IMR-90 (cell line): ENCODE measurements at regions not wholly inside any gene's neighbourhood (a gene's known extent, or its start where the extent isn't known, plus 50 kb on each side); places are given as distances from the start of the nearest gene placed in this dataset.

Source experiments
- ATAC-seq: fragments of 200-7000 bp; cut with Tn5 transposase; 2 replicates; pipeline ENCODE4 v1.9.1; 2020; ENCODE audit warnings: low read depth, mild to moderate bottlenecking, moderate library complexity
- BruUV-seq: library from RNA; stranded (reverse); fragments of 400-500 nt; replicated peaks from 2 replicates; lab custom pipeline; 2021; lab: Mats Ljungman, UMichigan
- CTCF ChIA-PET: fragments of 300-600 bp; formaldehyde crosslinking; extraction: SDS; loops from one replicate; lab custom pipeline; 2021; ENCODE audit warnings: antibody characterized with exemption; lab: Yijun Ruan, JAX
- POLR2A ChIA-PET: fragments of 300-600 bp; sonication (Branson Sonifier 250); formaldehyde crosslinking; loops from one replicate; lab custom pipeline; 2022; ENCODE audit warnings: antibody characterized with exemption; ENCODE audit not compliant: unreplicated experiment; lab: Charles Lee
- DNase-seq: peaks from one replicate; pipeline ENCODE4 v3.0.0; 2013
- H2AFZ ChIP-seq: replicated peaks from 2 replicates; pipeline ENCODE3; 2013; ENCODE audit warnings: low read length, mild to moderate bottlenecking; ENCODE audit not compliant: poor library complexity
- H2AK5ac ChIP-seq: 2 replicates; pipeline ENCODE4 v1.6.1; 2013; ENCODE audit warnings: low read depth, low read length, inconsistent platforms
- H2AK9ac ChIP-seq: replicated peaks from 2 replicates; pipeline ENCODE3; 2013; ENCODE audit warnings: mild to moderate bottlenecking, low read depth, low read length, moderate library complexity; ENCODE audit not compliant: poor library complexity
- H2BK120ac ChIP-seq: 2 replicates; pipeline ENCODE4 v1.6.1; 2013; ENCODE audit warnings: low read depth, low read length, inconsistent platforms
- H2BK15ac ChIP-seq: 3 replicates; pipeline ENCODE4 v1.6.1; 2013; ENCODE audit warnings: low read depth, low read length, inconsistent platforms
- H2BK20ac ChIP-seq: 2 replicates; pipeline ENCODE4 v1.6.1; 2013; ENCODE audit warnings: low read depth, mild to moderate bottlenecking, inconsistent platforms, low read length, moderate library complexity
- H2BK5ac ChIP-seq: 2 replicates; pipeline ENCODE4 v1.6.1; 2013; ENCODE audit warnings: mild to moderate bottlenecking, low read depth, low read length, inconsistent platforms; ENCODE audit not compliant: poor library complexity, severe bottlenecking
- H3K14ac ChIP-seq: replicated peaks from 2 replicates; pipeline ENCODE4 v1.6.1; 2013; ENCODE audit warnings: low read depth, low read length, inconsistent platforms
- H3K18ac ChIP-seq: 2 replicates; pipeline ENCODE4 v1.6.1; 2013; ENCODE audit warnings: low read depth, low read length, control low read depth
- H3K23ac ChIP-seq: 2 replicates; pipeline ENCODE4 v1.6.1; 2013; ENCODE audit warnings: low read depth, low read length, inconsistent platforms
- H3K27ac ChIP-seq: 2 replicates; pipeline ENCODE4 v1.5.1; 2013; ENCODE audit warnings: mild to moderate bottlenecking, control low read depth, low read length; ENCODE audit not compliant: insufficient read depth
- H3K27me3 ChIP-seq: 2 replicates; pipeline ENCODE4 v1.6.1; 2013; ENCODE audit warnings: low read length; ENCODE audit not compliant: control insufficient read depth, insufficient read depth
- H3K36me3 ChIP-seq: 2 replicates; pipeline ENCODE4 v1.6.1; 2013; ENCODE audit warnings: low read length, mixed read lengths; ENCODE audit not compliant: control insufficient read depth, insufficient read depth
- H3K4ac ChIP-seq: 2 replicates; pipeline ENCODE4 v1.6.1; 2013; ENCODE audit warnings: low read depth, low read length, inconsistent platforms
- H3K4me1 ChIP-seq: 2 replicates; pipeline ENCODE4 v1.6.1; 2013; ENCODE audit warnings: low read length, mixed read lengths; ENCODE audit not compliant: control insufficient read depth, insufficient read depth
- H3K4me2 ChIP-seq: 2 replicates; pipeline ENCODE4 v1.6.1; 2013; ENCODE audit warnings: low read depth, mild to moderate bottlenecking, control low read depth, low read length, moderate library complexity
- H3K4me3 ChIP-seq: 2 replicates; pipeline ENCODE4 v1.5.1; 2013; ENCODE audit warnings: low read depth, mild to moderate bottlenecking, control low read depth, low read length, moderate library complexity; ENCODE audit not compliant: insufficient read depth
- H3K56ac ChIP-seq: 2 replicates; pipeline ENCODE4 v1.6.1; 2013; ENCODE audit warnings: low read length, inconsistent platforms; ENCODE audit not compliant: insufficient read depth; ENCODE audit errors: extremely low read depth
- H3K79me1 ChIP-seq, 2 experiments: 2 replicates each; pipeline ENCODE4 v1.6.1; 2013; ENCODE audit warnings: low read length in 2 of 2, inconsistent platforms in 1 of 2, low read depth in 1 of 2
- H3K9ac ChIP-seq: 2 replicates; pipeline ENCODE4 v1.6.1; 2013; ENCODE audit warnings: low read depth, low read length, control low read depth
- H3K9me1 ChIP-seq: 2 replicates; pipeline ENCODE4 v1.6.1; 2013; ENCODE audit warnings: low read length, inconsistent platforms; ENCODE audit not compliant: insufficient read depth
- H3K9me3 ChIP-seq: 2 replicates; pipeline ENCODE4 v1.6.1; 2013; ENCODE audit warnings: low read length; ENCODE audit not compliant: control insufficient read depth, insufficient read depth
- H4K20me1 ChIP-seq: 2 replicates; pipeline ENCODE4 v1.6.1; 2013; ENCODE audit warnings: low read length, inconsistent platforms; ENCODE audit not compliant: insufficient read depth
- H4K5ac ChIP-seq: 2 replicates; pipeline ENCODE4 v1.6.1; 2013; ENCODE audit warnings: mild to moderate bottlenecking, low read depth, low read length, control low read depth
- H4K8ac ChIP-seq, 2 experiments: 2 replicates each; pipeline ENCODE4 v1.6.1; 2013; ENCODE audit warnings: low read depth in 2 of 2, low read length in 2 of 2, control low read depth in 1 of 2, inconsistent platforms in 1 of 2
- H4K91ac ChIP-seq: 2 replicates; pipeline ENCODE4 v1.6.1; 2013; ENCODE audit warnings: low read depth, low read length, inconsistent platforms; ENCODE audit not compliant: insufficient read depth
- CEBPB ChIP-seq: IDR thresholded peaks from 2 replicates; pipeline ENCODE4 v1.6.1; 2012; ENCODE audit warnings: low read depth, low read length, improper control_type of control experiment
- CHD1 ChIP-seq: IDR thresholded peaks from 2 replicates; pipeline ENCODE4 v1.6.1; 2012; ENCODE audit warnings: low read depth, low read length, improper control_type of control experiment
- FOS ChIP-seq: fragments of 150-350 bp; IDR thresholded peaks from 2 replicates; pipeline ENCODE4 v1.6.1; 2016; ENCODE audit warnings: low read depth, low read length
- MAFK ChIP-seq: IDR thresholded peaks from 2 replicates; pipeline ENCODE4 v1.6.1; 2012; ENCODE audit warnings: low read depth, low read length, improper control_type of control experiment
- MAZ ChIP-seq: IDR thresholded peaks from 2 replicates; pipeline ENCODE4 v1.6.1; 2012; ENCODE audit warnings: low read depth, mild to moderate bottlenecking, low read length, improper control_type of control experiment, moderate library complexity, borderline replicate concordance
- NFE2L2 ChIP-seq: fragments of 150-350 bp; IDR thresholded peaks from 2 replicates; pipeline ENCODE4 v1.6.1; 2016; ENCODE audit warnings: low read depth, mild to moderate bottlenecking, low read length
- POLR2A ChIP-seq: IDR thresholded peaks from 2 replicates; pipeline ENCODE4 v1.6.1; 2012; ENCODE audit warnings: mild to moderate bottlenecking, low read depth, low read length
- RAD21 ChIP-seq: IDR thresholded peaks from 2 replicates; pipeline ENCODE4 v1.6.1; 2012; ENCODE audit warnings: low read length, improper control_type of control experiment
- RCOR1 ChIP-seq: IDR thresholded peaks from 2 replicates; pipeline ENCODE4 v1.6.1; 2012; ENCODE audit warnings: mild to moderate bottlenecking, low read length, improper control_type of control experiment; ENCODE audit not compliant: insufficient replicate concordance
- RFX5 ChIP-seq: IDR thresholded peaks from 2 replicates; pipeline ENCODE4 v1.8.0; 2012; ENCODE audit warnings: low read depth, mild to moderate bottlenecking, low read length, moderate library complexity
- SMC3 ChIP-seq: fragments of 150-350 bp; IDR thresholded peaks from 2 replicates; pipeline ENCODE4 v1.6.1; 2016; ENCODE audit warnings: low read depth, mild to moderate bottlenecking, antibody characterized with exemption, low read length, moderate library complexity
- dilution Hi-C: fragments of 300-500 bp; cut with HindIII; formaldehyde crosslinking; loops from one replicate; pipeline ENCODE4 v1.14.3; 2018; ENCODE audit warnings: low sequenced_read_pairs; ENCODE audit not compliant: unreplicated experiment
- in situ Hi-C: fragments of 300-500 bp; cut with MboI; formaldehyde crosslinking; loops from 3 replicates; pipeline ENCODE4 v1.14.3; 2019; ENCODE audit warnings: low sequenced_read_pairs, inconsistent platforms, mixed read lengths
- intact Hi-C: fragments of 100-400 bp; cut with micrococcal nuclease; formaldehyde crosslinking; loops from 2 replicates; pipeline ENCODE4 v1.10.0; 2022
- TF ChIP-seq, protein P1 (sequence below): conservative IDR thresholded peaks from 2 replicates; pipeline ENCODE4 v1.5.1; 2012; ENCODE audit warnings: mild to moderate bottlenecking, low read depth, low read length, improper control_type of control experiment
- TF ChIP-seq, protein P2 (sequence below): fragments of 150-350 bp; IDR thresholded peaks from 2 replicates; pipeline ENCODE4 v1.6.1; 2017; ENCODE audit warnings: mild to moderate bottlenecking, antibody characterized with exemption, low read length, low read depth

DNA sequence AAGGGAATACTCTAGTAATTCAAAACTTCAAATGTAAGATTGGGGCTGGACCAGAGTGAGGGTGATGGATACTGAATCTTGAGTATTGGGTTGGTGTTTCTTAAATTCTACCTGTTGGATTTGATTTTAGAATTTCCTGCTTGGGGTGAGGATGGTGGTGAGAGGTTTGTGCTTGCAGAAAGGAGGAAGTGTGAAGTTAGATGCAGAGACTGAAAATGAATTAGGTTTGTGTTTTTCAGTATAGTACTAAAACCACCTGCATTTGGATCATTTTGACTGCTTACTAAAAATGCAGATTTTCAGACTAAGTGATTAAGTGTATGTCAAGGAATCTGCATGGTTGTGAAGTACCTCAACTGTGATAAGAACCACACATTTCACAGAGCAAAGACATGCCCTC is 131.5 kb upstream of the CENPE start:
- Histone ChIP-seq H2AK9ac (no peak overlapping the region), H2AFZ (no peak overlapping the region), H4K91ac (no peak overlapping the region), H3K56ac (no peak overlapping the region), H2BK120ac (no peak overlapping the region), H3K9me3 (peaks cover 3% of the 10 kb centered on the region; the same call in 1 of the 2 replicates), H3K4me3 (no peak overlapping the region), H2AK5ac (no peak overlapping the region), H3K18ac (no peak overlapping the region), H2BK15ac (no peak overlapping the region), H3K27ac (no peak overlapping the region), H3K4ac (no peak overlapping the region), H4K8ac (no peak overlapping the region), H3K23ac (no peak overlapping the region), H4K20me1 (no peaks in the 10 kb centered on the region), H3K4me1 (no peaks in the 10 kb centered on the region), H3K14ac (no peak overlapping the region), H2BK20ac (no peak overlapping the region), H3K4me2 (no peak overlapping the region), H3K79me1 (no peaks in the 10 kb centered on the region), H3K9me1 (no peaks in the 10 kb centered on the region), H3K9ac (no peak overlapping the region), H4K5ac (no peak overlapping the region), H3K36me3 (no peaks in the 10 kb centered on the region), H2BK5ac (no peak overlapping the region), H3K27me3 (no peaks in the 10 kb centered on the region)
- ATAC-seq (no peak), DNase-seq (no peak)
- TF ChIP-seq RAD21 = no peak
- TF ChIP-seq, protein P1, sequence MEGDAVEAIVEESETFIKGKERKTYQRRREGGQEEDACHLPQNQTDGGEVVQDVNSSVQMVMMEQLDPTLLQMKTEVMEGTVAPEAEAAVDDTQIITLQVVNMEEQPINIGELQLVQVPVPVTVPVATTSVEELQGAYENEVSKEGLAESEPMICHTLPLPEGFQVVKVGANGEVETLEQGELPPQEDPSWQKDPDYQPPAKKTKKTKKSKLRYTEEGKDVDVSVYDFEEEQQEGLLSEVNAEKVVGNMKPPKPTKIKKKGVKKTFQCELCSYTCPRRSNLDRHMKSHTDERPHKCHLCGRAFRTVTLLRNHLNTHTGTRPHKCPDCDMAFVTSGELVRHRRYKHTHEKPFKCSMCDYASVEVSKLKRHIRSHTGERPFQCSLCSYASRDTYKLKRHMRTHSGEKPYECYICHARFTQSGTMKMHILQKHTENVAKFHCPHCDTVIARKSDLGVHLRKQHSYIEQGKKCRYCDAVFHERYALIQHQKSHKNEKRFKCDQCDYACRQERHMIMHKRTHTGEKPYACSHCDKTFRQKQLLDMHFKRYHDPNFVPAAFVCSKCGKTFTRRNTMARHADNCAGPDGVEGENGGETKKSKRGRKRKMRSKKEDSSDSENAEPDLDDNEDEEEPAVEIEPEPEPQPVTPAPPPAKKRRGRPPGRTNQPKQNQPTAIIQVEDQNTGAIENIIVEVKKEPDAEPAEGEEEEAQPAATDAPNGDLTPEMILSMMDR = no peak
- TF ChIP-seq SMC3 = no peak
- no peak for TF ChIP-seq POLR2A
- TF ChIP-seq, protein P2, sequence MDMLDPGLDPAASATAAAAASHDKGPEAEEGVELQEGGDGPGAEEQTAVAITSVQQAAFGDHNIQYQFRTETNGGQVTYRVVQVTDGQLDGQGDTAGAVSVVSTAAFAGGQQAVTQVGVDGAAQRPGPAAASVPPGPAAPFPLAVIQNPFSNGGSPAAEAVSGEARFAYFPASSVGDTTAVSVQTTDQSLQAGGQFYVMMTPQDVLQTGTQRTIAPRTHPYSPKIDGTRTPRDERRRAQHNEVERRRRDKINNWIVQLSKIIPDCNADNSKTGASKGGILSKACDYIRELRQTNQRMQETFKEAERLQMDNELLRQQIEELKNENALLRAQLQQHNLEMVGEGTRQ = no peak
- TF ChIP-seq RFX5 = no peak
- TF ChIP-seq RCOR1 = no peak
- TF ChIP-seq NFE2L2 = no peak
- no peak for TF ChIP-seq MAFK
- TF ChIP-seq CHD1 = no peak
- no peak for TF ChIP-seq FOS
- TF ChIP-seq CEBPB = no peak
- TF ChIP-seq MAZ = no peak
- ChIA-PET POLR2A (no interaction called here), CTCF (no interaction called here)
- dilution Hi-C loops = no loop called here
- in situ Hi-C loops = no loop called here
- intact Hi-C loops = no loop called here
- BruUV-seq = no TSS peak
